Endothelial cell of umbilical vein (primary cell): ENCODE measurements at regions not wholly inside any gene's neighbourhood (a gene's known extent, or its start where the extent isn't known, plus 50 kb on each side); places are given as distances from the start of the nearest gene placed in this dataset.

Source experiments
- EZH2 ChIP-seq: IDR thresholded peaks from 2 replicates; pipeline ENCODE4 v1.6.1; 2012; ENCODE audit warnings: borderline replicate concordance, low read depth, mild to moderate bottlenecking, moderate library complexity, low read length, inconsistent platforms; ENCODE audit not compliant: severe bottlenecking
- POLR2A ChIP-seq: IDR thresholded peaks from 2 replicates; pipeline ENCODE4 v1.6.1; 2012; ENCODE audit warnings: low read depth, mild to moderate bottlenecking, control low read depth, low read length
- POLR2AphosphoS5 ChIP-seq: IDR thresholded peaks from 2 replicates; pipeline ENCODE4 v1.6.1; 2012; ENCODE audit warnings: low read depth, mild to moderate bottlenecking, control low read depth, low read length, moderate library complexity; ENCODE audit not compliant: insufficient read depth
- TF ChIP-seq, protein P1 (sequence below), 2 donors: IDR thresholded peaks; 1 replicate in 1 of 2; 2 replicates in 1 of 2; pipeline ENCODE4 v1.5.1; 2011; ENCODE audit warnings: low read length in 2 of 2, mild to moderate bottlenecking in 2 of 2, moderate library complexity in 2 of 2, control low read depth in 1 of 2, inconsistent platforms in 1 of 2, low read depth in 1 of 2; ENCODE audit not compliant: insufficient read depth in 1 of 2; ENCODE audit errors: extremely low read depth in 1 of 2

DNA sequence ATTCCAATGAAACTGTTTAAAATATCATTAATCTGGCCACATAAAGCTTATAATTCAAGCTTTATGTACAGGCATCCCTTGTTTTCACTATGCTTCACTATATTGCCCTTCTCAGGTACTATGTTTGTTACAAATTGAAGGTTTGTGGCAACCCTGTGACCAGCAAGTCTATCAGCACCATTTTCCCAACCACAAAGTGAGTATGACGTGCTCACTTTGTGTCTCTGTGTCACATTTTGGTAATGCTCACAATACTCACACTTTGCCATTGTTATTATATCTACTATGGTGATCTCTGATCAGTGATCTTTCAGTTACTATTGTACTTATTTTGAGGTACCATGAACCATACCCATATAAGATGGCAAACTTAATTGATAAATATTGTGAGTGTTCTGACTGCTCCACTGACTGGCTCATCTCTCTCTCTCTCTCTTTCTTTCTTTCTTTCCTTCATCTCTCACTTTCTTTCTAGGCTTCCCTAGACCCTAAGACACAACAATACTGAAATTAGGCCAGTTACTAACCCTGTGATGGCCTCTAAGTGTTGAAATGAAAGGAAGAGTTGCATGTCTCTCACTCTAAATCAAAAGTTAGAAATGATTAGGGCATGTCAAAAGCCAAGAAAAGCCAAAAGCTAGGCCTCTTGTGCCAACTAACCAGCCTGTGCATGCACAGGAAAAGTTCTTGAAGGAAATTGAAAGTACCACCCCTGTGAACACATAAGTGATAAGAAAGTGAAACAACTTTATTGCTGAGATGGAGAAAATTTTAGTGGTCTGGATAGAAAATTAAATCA is 227.9 kb downstream of the BCAS1 start:
- TF ChIP-seq, protein P1, sequence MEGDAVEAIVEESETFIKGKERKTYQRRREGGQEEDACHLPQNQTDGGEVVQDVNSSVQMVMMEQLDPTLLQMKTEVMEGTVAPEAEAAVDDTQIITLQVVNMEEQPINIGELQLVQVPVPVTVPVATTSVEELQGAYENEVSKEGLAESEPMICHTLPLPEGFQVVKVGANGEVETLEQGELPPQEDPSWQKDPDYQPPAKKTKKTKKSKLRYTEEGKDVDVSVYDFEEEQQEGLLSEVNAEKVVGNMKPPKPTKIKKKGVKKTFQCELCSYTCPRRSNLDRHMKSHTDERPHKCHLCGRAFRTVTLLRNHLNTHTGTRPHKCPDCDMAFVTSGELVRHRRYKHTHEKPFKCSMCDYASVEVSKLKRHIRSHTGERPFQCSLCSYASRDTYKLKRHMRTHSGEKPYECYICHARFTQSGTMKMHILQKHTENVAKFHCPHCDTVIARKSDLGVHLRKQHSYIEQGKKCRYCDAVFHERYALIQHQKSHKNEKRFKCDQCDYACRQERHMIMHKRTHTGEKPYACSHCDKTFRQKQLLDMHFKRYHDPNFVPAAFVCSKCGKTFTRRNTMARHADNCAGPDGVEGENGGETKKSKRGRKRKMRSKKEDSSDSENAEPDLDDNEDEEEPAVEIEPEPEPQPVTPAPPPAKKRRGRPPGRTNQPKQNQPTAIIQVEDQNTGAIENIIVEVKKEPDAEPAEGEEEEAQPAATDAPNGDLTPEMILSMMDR (IDR thresholded peaks at IDR 0.05; ENCODE audit: extremely low read depth in 1 of 2, insufficient read depth in 1 of 2, low read depth in 1 of 2, low read length in 2 of 2) = no peak
- no peak for TF ChIP-seq POLR2A
- TF ChIP-seq EZH2 = no peak
- no peak for TF ChIP-seq POLR2AphosphoS5
